NOMO-1 treated with DMSO at 0.1 percent for 48 hours (cell line): ENCODE measurements at regions not wholly inside any gene's neighbourhood (a gene's known extent, or its start where the extent isn't known, plus 50 kb on each side); places are given as distances from the start of the nearest gene placed in this dataset.
"Not testable (repeated sequence)": the region's sequence is repeated elsewhere in the genome, so short reads cannot be mapped to it uniquely, and the experiment has no call there.

ENCODE experiments used
- DNase-seq: peaks from one replicate; lab custom pipeline; 2025; ENCODE audit not compliant: unreplicated experiment; lab: John Stamatoyannopoulos, UW

GRCh38 chr1:190809312-190809711 is 331.6 kb upstream of the BRINP3 start:
- DNase-seq = no peak

DNA sequence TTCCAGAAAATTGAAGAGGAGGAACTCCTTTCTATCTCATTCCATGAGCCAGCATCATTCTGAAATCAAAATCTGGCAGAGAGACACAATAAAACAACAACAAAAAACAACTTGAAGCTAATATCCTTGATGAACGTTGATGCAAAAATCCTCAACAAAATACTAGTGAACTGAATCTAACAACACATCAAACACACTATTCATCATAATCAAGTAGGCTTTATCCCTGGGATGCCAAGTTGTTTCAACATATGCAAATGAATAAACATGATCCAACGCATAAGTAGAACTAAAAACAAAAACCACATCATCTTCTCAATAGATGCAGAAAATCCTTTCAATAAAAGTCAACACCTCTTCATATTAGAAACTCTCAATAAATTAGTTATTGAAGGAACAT is 335.3 kb upstream of the BRINP3 start:
- no peak for DNase-seq

DNA sequence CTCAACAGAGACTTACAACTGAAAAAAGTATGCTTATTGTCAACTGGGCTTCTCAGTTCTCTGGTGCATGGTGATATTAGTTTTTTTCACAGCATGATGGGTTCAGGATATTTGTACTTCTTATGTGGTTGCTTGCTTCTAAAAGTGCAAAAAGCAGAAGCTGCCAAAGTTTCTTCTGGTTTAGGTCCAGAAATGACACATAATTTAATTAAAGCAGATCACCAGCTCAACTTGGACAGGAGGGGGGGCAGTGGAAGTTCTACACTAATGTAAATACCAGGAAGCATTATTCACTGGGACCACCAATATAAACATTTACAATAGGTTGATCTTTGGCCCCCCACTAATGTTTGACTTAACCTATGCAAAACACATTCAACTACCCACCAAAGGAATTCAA is 354.8 kb upstream of the BRINP3 start:
- no peak for DNase-seq

DNA sequence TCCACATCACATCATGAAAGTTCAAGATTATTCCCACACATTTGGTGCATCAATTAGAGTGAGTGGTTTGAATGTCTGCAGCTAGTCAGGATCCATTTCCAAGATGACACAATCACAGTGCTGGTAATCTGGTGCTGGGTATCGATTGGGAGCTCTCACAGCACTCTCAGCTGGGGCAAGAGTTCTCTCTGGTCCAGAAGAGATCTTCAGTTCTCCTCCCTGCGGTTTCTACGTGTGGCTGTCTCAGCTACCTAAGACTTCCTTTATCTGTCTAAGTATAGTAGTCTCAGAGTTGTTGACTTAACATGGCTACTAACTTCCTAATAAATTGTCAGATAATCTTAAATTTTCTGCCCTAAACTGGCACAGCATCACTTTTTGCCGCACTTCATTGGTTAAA is 358.0 kb upstream of the BRINP3 start:
- no peak for DNase-seq

GRCh38 chr1:190837200-190837599 is 359.5 kb upstream of the BRINP3 start:
- not testable (repeated sequence) for DNase-seq

DNA sequence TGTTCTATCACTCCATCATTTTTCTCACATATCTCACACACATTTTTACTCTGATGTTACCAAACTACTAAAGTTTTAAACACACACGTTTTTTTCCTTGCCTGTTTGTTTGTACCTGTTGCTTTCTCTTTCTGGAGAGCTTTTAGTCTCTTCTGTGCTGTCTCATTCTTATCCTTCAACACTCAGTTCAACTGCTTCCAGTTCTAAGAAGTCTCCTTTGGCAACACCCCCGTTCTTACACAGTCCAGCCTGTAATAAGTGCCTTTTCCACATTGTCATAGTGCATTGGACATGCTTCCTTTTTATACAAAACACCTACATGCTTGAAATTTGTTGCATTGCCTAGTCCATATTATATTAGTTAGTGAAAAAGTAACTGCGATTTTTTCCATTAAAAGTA is 360.2 kb upstream of the BRINP3 start:
- DNase-seq = no peak

DNA sequence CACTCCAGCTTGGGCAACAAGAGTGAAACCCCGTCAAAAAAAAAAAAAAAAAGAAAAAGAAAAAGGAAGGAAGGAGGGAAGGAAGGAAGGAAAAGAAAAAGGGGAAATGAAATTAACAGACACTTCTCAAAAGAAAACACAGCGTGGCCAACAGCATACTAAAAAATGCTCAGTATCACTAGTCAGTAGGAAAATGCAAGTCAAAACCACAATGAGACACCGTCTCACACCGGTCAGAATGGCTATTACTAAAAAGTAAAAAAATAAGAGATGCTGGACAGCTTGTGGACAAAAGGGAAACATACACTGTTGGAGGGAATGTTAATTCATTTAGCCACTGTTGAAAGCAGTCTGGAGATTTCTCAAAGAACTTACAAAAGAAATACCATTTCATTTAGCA is 369.5 kb upstream of the BRINP3 start:
- DNase-seq = peak; percentile 16

- DNase-seq = no peak
Observed at GRCh38 chr1:190849346-190849745, 371.7 kb upstream of the BRINP3 start.

GRCh38 chr1:190852611-190853010 is 374.9 kb upstream of the BRINP3 start:
- DNase-seq = no peak

DNA sequence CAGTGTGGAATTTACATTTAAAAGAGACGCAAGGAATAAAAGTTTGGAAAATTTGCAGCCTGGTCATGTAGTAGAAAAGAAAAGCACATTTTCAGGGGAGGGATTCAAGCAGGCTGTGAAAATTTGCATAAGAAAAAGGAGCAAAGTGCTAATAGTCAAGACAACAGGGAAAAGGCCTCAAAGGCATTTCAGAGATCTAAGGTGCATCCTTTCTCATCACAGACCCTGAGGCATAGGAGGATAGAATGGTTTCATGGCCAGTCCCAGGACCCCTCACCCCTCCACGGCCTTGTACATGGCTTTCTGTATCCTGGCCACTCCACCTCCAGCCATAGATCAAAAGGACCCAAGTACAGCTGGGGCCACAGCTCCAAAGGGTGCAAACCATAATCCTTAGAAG is 380.5 kb upstream of the BRINP3 start:
- DNase-seq = no peak

DNA sequence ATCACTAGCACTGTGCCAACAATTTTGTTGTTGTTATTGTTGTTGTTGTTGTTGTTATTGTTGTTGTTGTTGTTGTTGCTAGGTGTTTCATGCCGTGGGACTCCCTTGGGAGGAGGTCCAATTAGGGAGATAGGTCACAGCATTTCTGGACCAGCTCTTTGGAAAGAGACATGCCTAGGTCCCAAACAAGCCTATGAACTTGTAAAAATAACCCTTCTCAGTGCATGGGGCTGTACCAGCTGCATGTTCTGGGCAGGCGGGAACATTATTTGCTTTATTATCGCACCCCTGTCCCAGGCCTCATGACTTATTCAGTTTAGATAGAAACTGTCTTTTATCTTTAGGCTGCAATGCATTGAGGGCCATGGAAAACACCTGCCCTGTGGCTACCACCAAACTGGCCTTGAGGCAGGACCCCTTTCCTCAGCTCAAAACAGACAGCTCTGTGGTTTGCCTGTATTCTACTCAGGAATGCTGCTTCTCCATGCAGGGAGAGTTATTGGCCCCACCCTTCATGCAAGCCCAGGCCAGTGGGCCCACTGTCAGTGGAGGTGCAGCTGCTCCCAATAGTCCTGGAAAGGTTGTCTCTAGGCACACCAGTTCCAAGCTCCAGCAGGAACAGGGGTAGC is 386.5 kb upstream of the BRINP3 start:
- no peak for DNase-seq

GRCh38 chr1:190880352-190880751 is 402.7 kb upstream of the BRINP3 start:
- no peak for DNase-seq

- DNase-seq = no peak
Observed at GRCh38 chr1:190881064-190881463, 403.4 kb upstream of the BRINP3 start.

- no peak for DNase-seq
Observed at GRCh38 chr1:190897233-190897632, 419.6 kb upstream of the BRINP3 start.

DNA sequence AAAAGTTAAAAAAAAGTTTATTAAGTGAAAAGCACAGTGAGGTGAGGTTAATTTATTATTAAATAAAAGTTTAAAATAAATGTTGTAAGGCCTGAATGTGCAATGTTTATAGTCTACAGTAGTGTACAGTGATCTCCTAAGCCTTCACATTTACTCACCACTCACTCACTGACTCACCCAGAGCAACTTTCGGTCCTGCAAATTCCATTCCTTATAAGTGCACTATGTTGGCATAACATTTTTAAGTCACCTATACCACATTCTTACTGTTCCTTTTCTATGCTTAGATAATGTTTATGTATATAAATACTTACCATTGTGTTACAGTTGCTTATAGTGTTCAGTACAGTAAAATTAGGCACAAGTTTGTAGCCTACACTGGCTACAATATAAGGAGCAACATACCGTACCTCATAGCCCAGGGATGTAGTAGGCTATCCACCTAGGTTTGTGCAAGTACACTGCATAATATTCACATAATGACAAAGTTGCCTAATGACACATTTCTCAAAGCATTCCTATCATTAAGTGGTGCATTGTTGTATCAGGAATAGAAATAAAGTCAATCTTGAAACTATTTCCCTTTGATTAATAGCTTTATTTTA is 426.5 kb upstream of the BRINP3 start:
- no peak for DNase-seq

GRCh38 chr1:190906206-190906725 is 428.6 kb upstream of the BRINP3 start:
- no peak for DNase-seq

GRCh38 chr1:190908246-190908645 is 430.6 kb upstream of the BRINP3 start:
- no peak for DNase-seq

- DNase-seq = no peak
Observed at GRCh38 chr1:190908691-190909090, 431.0 kb upstream of the BRINP3 start.

DNA sequence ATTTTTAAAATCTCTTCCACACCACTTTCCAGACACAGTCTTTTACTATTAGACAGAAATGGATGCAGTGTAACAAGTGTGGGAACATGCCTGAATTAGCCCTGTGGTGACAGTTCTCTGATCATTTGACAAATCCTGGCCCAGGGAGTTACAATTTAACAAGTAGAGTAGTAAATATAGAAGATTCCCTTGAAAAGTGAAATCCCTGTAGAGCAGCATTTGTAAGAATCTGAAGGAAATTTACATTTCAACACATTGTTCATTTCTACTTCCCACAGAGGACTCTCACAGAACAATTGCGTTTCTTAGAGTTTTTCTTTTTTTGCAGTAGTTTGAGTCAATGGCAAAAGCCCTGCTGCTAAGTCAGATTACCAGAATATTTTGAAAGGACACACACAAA is 458.3 kb upstream of the BRINP3 start:
- DNase-seq = no peak

GRCh38 chr1:190936337-190936736 is 458.7 kb upstream of the BRINP3 start:
- DNase-seq = no peak

DNA sequence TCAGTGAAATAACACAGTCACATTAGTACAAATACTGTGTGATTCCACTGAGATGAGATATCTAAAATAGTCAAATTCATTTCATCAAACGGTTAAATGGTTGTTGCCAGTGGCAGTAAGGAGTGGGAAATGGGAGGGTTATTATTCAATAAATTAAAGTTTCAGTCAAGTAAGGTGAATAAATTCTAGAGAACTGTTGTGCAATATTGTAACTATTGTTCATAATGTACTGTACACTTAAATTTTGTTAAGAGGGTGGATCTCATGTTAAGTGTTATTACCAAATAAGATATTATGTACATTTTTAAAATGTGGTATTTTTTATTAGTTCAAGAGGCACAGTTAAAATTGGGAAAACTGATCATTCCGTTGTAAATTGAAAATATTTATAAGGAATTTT is 463.3 kb upstream of the BRINP3 start:
- DNase-seq = no peak

DNA sequence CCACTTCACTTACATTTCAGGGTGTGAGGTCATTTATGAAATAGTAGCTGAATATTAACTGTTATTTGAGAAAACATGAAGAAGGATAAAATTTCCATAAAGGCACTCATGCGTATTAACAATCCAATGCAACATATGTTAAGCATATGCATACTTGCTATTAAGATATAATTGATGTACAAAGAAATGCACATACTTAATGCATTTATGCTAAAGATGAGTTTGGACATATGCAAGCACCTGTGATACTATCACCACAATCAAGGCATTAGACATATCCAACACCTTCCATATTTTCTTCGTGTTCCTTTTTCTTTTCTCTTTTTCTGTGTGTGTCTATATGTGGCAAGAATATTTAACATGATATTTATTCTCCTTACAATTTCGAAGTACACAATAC is 464.8 kb upstream of the BRINP3 start:
- no peak for DNase-seq

DNA sequence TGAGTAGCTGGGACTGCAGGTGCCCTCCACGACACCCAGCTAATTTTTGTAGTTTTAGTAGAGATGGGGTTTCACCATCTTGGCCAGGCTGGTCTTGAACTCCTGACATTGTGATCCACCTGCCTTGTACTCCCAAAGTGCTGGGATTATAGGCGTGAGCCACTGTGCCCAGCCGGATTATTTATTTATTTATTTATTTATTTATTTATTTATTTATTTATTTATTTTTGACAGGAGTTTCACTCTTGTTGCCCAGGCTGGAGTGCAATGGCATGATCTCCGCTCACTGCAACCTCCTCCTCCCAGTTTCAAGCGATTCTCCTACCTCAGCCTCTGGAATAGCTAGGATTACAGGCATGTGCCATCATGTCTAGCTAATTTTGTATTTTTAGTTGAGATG is 466.1 kb upstream of the BRINP3 start:
- DNase-seq = not testable (repeated sequence)
